ENCODE measurements at regions not wholly inside any gene's neighbourhood (a gene's known extent, or its start where the extent isn't known, plus 50 kb on each side); places are given as distances from the start of the nearest gene placed in this dataset.

GRCh38 chr12:127542931-127543330 lies 724.0 kb upstream of the TMEM132C start:
- no peak for TF ChIP-seq CTCF (conservative IDR thresholded peaks at IDR 0.05)
- no peak for TF ChIP-seq EZH2 (IDR thresholded peaks at IDR 0.05; ENCODE audit: low read depth)
